OCI-LY7 (cell line): ENCODE measurements at regions not wholly inside any gene's neighbourhood (a gene's known extent, or its start where the extent isn't known, plus 50 kb on each side); places are given as distances from the start of the nearest gene placed in this dataset.

Experiments
- EZH2phosphoT487 ChIP-seq: fragments of 200-600 bp; sonication (generic); IDR thresholded peaks from 2 replicates; pipeline ENCODE4 v1.6.1; 2018; ENCODE audit warnings: low read depth, borderline replicate concordance, mild to moderate bottlenecking, mixed run types, antibody characterized with exemption, low read length, moderate library complexity, mixed read lengths
- TF ChIP-seq, protein P1 (sequence below): fragments of 200-600 bp; sonication (generic); conservative IDR thresholded peaks from 2 replicates; pipeline ENCODE4 v1.5.1; 2014; ENCODE audit warnings: mild to moderate bottlenecking, antibody characterized with exemption, low read length, moderate library complexity, mixed read lengths

DNA sequence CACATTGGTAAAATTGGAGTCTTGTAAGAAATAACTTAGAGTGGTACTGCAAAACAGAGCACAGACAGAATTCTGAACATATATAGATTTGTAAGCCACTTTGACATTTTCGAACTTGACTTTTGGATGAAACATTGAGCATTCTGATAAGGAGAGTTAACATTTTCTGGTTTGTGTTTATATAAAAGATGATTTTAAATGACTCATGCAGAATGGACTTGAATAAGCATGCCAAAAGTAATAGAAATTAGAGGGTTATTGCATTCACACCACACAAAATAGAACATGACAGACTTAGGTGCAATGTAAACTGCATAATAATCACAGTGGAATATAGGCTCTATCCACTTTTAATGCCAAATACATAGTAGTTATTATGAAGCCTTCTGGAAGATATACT, 507.0 kb downstream of the DACH1 start:
- TF ChIP-seq, protein P1, sequence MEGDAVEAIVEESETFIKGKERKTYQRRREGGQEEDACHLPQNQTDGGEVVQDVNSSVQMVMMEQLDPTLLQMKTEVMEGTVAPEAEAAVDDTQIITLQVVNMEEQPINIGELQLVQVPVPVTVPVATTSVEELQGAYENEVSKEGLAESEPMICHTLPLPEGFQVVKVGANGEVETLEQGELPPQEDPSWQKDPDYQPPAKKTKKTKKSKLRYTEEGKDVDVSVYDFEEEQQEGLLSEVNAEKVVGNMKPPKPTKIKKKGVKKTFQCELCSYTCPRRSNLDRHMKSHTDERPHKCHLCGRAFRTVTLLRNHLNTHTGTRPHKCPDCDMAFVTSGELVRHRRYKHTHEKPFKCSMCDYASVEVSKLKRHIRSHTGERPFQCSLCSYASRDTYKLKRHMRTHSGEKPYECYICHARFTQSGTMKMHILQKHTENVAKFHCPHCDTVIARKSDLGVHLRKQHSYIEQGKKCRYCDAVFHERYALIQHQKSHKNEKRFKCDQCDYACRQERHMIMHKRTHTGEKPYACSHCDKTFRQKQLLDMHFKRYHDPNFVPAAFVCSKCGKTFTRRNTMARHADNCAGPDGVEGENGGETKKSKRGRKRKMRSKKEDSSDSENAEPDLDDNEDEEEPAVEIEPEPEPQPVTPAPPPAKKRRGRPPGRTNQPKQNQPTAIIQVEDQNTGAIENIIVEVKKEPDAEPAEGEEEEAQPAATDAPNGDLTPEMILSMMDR: no peak
- no peak for TF ChIP-seq EZH2phosphoT487
